ENCODE measurements at regions not wholly inside any gene's neighbourhood (a gene's known extent, or its start where the extent isn't known, plus 50 kb on each side); places are given as distances from the start of the nearest gene placed in this dataset.

DNA sequence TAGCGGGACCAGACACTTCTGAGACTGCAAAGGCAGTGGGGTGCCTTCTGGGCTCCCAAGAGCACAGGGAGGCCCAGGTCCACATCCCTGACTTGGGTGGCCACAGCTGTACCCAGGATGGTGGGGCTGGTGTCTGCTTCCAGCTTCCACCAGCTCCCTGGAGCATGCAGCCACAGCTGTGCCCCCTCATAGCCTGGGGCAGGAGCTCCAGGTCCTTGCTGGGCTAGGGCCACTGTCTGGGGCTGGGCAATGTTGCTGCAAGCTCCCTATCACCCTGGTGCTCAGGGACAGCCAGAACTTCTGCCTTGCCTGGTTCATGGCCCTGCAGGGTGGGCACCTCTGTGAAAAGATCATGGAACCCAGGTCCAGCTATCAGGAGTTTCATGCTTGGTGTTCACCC is 673.9 kb downstream of the SH3BGRL start:
- DNase-seq (no peak), ATAC-seq (ENCODE audit: low read depth) (no peak)
- Histone ChIP-seq H4K20me1 (ENCODE audit: control insufficient read depth, insufficient read depth, low read length, poor library complexity, severe bottlenecking) (no peaks in the 10 kb centered on the region), H3K36me3 (replicated peaks in 1 of 2; ENCODE audit: control extremely low read depth in 1 of 2, control insufficient read depth in 1 of 2, extremely low read depth in 1 of 2, insufficient read depth in 2 of 2, low read length in 1 of 2) (no peaks in the 10 kb centered on the region), H3K79me2 (ENCODE audit: control insufficient read depth, insufficient read depth, low read length) (no peaks in the 10 kb centered on the region), H2AFZ (ENCODE audit: insufficient read depth, low read depth, low read length, poor library complexity, severe bottlenecking) (no peak overlapping the region), H3K4me1 (ENCODE audit: control insufficient read depth in 2 of 2, insufficient read depth in 2 of 2, low read length in 2 of 2) (no peaks in the 10 kb centered on the region), H3K27me3 (replicated peaks in 1 of 4; ENCODE audit: control extremely low read depth in 1 of 4, control insufficient read depth in 3 of 4, insufficient read depth in 4 of 4, low read length in 3 of 4) (no peaks in the 10 kb centered on the region), H3K27ac (ENCODE audit: low read length in 2 of 2) (no peak overlapping the region), H3K4me2 (replicated peaks; ENCODE audit: low read depth, low read length, poor library complexity, severe bottlenecking) (no peak overlapping the region), H3K9me3 (ENCODE audit: control extremely low read depth in 1 of 3, control insufficient read depth in 2 of 3, insufficient read depth in 1 of 3, low read length in 2 of 3) (peaks cover 0 to 16% (median 0%) of the 10 kb centered on the region in 3 donors), H3K4me3 (ENCODE audit: control extremely low read depth in 1 of 5, extremely low read depth in 1 of 5, insufficient read depth in 1 of 5, low read depth in 2 of 5, low read length in 4 of 5) (no peak overlapping the region), H3K9ac (ENCODE audit: low read length) (no peak overlapping the region)
- POLR2A ChIA-PET, result no interaction called here
- H3K27me3 Mint-ChIP-seq, result no peaks in the 10 kb centered on the region
- intact Hi-C loops (cut with micrococcal nuclease), result no loop called here
- no peaks in the 10 kb centered on the region for H3K4me1 Mint-ChIP-seq
- H3K27ac Mint-ChIP-seq, result no peak overlapping the region
- H3K4me3 Mint-ChIP-seq, result no peak overlapping the region
- CTCF ChIA-PET, result no interaction called here
- WGBS (ENCODE audit: insufficient coverage), result 100% methylated on average over 1 of the region's 1 CpG
- H3K9me3 Mint-ChIP-seq (ENCODE audit: insufficient read depth), result no peaks in the 10 kb centered on the region
- TF ChIP-seq CTCF (IDR thresholded peaks at IDR 0.05) (no peak), EZH2 (IDR thresholded peaks at IDR 0.05; ENCODE audit: borderline replicate concordance, insufficient read depth, low read depth, low read length, poor library complexity, severe bottlenecking) (no peak)

- no peak overlapping the region for H3K27ac ChIP-seq (ENCODE audit: low read length in 2 of 2)
- TF ChIP-seq EZH2 (IDR thresholded peaks at IDR 0.05; ENCODE audit: borderline replicate concordance, insufficient read depth, low read depth, low read length, poor library complexity, severe bottlenecking) (no peak), CTCF (IDR thresholded peaks at IDR 0.05) (no peak)
- ChIA-PET CTCF (no interaction called here), POLR2A (no interaction called here)
- no peaks in the 10 kb centered on the region for H3K4me1 ChIP-seq (ENCODE audit: control insufficient read depth in 2 of 2, insufficient read depth in 2 of 2, low read length in 2 of 2)
- Mint-ChIP-seq H3K27me3 (no peaks in the 10 kb centered on the region), H3K4me1 (no peaks in the 10 kb centered on the region), H3K4me3 (no peak overlapping the region), H3K9me3 (ENCODE audit: insufficient read depth) (no peaks in the 10 kb centered on the region), H3K27ac (no peak overlapping the region)
- no peaks in the 10 kb centered on the region for H4K20me1 ChIP-seq (ENCODE audit: control insufficient read depth, insufficient read depth, low read length, poor library complexity, severe bottlenecking)
- WGBS (ENCODE audit: insufficient coverage), result 100% methylated on average over 2 of the region's 7 CpGs
- no peak overlapping the region for H3K4me3 ChIP-seq (ENCODE audit: control extremely low read depth in 1 of 5, extremely low read depth in 1 of 5, insufficient read depth in 1 of 5, low read depth in 2 of 5, low read length in 4 of 5)
- DNase-seq (no peak), ATAC-seq (ENCODE audit: low read depth) (no peak)
- no peak overlapping the region for H3K9ac ChIP-seq (ENCODE audit: low read length)
- H3K36me3 ChIP-seq (replicated peaks in 1 of 2; ENCODE audit: control extremely low read depth in 1 of 2, control insufficient read depth in 1 of 2, extremely low read depth in 1 of 2, insufficient read depth in 2 of 2, low read length in 1 of 2), result no peaks in the 10 kb centered on the region
- no peak overlapping the region for H3K4me2 ChIP-seq (replicated peaks; ENCODE audit: low read depth, low read length, poor library complexity, severe bottlenecking)
- no peak overlapping the region for H2AFZ ChIP-seq (ENCODE audit: insufficient read depth, low read depth, low read length, poor library complexity, severe bottlenecking)
- intact Hi-C loops (cut with micrococcal nuclease), result no loop called here
- no peaks in the 10 kb centered on the region for H3K27me3 ChIP-seq (replicated peaks in 1 of 4; ENCODE audit: control extremely low read depth in 1 of 4, control insufficient read depth in 3 of 4, insufficient read depth in 4 of 4, low read length in 3 of 4)
- no peaks in the 10 kb centered on the region for H3K79me2 ChIP-seq (ENCODE audit: control insufficient read depth, insufficient read depth, low read length)
- H3K9me3 ChIP-seq (ENCODE audit: control extremely low read depth in 1 of 3, control insufficient read depth in 2 of 3, insufficient read depth in 1 of 3, low read length in 2 of 3), result peaks cover 0 to 16% (median 0%) of the 10 kb centered on the region in 3 donors
Measured at GRCh38 chrX:81876437-81876836, 674.5 kb downstream of the SH3BGRL start.

Measured in B cell (primary cell).